HG02885 (cell line): ENCODE measurements at regions not wholly inside any gene's neighbourhood (a gene's known extent, or its start where the extent isn't known, plus 50 kb on each side); places are given as distances from the start of the nearest gene placed in this dataset.
"Not testable (repeated sequence)": the region's sequence is repeated elsewhere in the genome, so short reads cannot be mapped to it uniquely, and the experiment has no call there.

Experiments
- ATAC-seq: cut with Tn5 transposase; IDR thresholded peaks from one replicate; pipeline ENCODE4 v1.9.1; 2021; ENCODE audit warnings: mild to moderate bottlenecking; ENCODE audit not compliant: unreplicated experiment, poor library complexity

- ATAC-seq, result no peak
Observed at GRCh38 chr1:177650947-177651346, 318.9 kb downstream of the SEC16B start.

DNA sequence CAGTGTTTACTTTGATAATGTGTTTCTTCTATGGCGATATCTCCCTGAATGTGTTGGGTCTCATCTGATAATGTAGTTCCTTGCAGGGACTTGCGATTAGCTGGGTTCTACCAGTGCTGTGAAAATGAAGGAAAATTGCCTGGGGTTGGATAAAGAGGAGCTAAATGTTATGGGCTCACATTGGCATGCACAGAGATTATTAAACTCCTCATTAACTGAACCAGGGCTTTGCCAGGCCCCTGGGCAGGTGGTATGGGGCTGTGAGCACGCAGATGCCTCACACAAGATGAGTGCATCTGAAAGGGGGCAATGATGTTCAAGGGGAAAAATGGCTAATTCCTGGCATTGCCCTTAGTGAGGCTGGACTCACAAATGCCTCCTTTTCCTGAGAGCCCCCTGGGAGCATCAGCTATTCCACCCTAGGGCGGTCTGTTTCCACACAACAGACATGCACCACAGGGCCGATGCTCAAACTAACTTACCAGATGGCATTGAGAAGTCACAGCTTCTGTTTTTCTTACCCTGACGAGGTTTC is 321.1 kb downstream of the SEC16B start:
- ATAC-seq, result no peak

DNA sequence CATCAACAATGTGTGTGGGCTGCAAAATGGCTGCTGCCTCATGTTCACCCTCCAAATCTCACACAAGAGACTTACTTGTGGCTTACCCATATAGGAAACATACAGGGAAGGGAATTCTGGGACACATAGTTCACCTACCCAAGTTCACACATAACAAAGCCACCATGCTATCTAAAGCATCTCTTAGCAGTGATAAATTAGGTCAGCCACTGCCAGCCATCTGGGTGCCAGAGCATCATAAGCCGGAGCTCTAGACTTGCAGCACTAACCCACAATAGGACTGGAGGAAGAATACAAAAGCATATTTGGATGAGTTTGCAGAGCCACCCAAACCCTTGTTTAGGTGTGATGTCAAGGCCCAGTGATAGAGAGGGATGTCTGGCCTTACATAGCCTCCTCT is 321.7 kb downstream of the SEC16B start:
- ATAC-seq, result no peak

DNA sequence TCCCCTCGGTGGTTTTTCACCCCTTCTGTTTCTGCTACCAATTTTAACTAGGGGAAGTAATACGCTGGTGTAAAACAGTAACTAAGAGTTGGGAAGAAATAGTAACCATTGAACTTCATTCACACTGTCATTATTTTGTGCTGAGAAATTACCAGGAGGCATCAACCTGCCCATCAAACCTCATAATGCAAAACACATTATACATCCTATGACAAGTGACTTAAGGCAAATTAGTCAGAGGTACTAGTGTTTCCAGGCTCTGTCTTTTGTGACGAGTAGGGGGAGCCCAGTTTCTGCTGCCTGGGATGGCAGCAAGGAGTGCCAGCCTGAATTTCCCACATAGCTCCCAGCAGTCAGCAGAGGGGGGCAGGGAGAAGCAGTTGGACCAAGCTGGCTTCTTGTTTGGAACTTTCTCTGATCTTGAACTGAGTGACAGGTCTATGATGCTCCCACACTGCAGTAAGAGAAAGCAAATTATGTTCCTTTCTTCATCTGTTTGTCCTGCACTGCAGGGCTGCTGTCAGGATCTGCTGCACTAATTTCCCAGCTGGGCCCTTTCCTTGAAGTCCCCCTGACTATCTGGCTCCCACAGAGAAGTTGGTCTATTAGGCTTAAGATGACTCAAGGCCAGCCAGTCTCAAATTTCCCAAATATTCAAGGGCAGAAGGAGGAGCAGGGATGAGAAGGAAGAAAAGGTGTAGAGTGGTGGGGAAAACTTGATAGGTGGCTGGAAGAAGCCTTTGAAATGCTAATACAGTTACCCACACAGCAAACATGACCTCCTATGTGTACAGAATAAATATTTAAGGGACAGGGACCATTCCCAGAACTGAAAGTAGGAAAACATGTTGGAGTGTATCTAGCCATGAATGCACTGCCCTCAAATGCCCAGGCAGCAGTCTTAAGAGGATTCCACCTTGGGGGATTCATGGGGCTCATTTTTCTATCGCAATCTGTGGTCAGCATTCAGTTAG is 322.8 kb downstream of the SEC16B start:
- ATAC-seq, result no peak

GRCh38 chr1:177645491-177646190 is 324.2 kb downstream of the SEC16B start:
- no peak for ATAC-seq

DNA sequence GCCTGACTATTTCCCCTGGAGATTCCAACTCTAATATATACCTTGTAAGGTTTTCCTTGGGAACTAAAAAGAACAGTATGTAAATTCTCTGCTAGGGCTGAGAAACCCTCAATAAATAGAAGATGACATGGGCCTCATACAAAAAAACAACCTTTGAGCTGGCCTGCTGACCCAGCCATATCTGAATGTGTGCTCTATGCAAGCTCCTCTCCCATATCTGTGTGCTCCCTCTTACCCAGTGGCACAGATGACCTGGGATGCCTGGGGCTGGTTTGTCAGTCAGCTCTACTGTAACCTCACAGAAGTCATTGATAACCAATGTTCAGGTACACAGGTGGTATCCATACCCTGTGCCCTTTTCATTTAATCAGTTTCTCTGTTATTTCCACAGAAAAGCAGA is 329.2 kb downstream of the SEC16B start:
- ATAC-seq, result no peak

DNA sequence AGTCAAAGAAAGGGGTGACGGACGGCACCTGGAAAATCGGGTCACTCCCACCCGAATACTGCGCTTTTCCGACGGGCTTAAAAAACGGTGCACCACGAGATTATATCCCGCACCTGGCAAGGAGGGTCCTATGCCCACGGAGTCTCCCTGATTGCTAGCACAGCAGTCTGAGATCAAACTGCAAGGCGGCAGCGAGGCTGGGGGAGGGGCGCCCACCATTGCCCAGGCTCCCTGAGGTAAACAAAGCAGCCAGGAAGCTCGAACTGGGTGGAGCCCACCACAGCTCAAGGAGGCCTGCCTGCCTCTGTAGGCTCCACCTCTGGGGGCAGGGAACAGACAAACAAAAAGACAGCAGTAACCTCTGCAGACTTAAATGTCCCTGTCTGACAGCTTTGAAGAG is 335.7 kb downstream of the SEC16B start:
- not testable (repeated sequence) for ATAC-seq

- ATAC-seq, result no peak
Observed at GRCh38 chr1:177632923-177633615, 336.8 kb downstream of the SEC16B start.

- no peak for ATAC-seq
Observed at GRCh38 chr1:177631770-177632169, 338.1 kb downstream of the SEC16B start.

DNA sequence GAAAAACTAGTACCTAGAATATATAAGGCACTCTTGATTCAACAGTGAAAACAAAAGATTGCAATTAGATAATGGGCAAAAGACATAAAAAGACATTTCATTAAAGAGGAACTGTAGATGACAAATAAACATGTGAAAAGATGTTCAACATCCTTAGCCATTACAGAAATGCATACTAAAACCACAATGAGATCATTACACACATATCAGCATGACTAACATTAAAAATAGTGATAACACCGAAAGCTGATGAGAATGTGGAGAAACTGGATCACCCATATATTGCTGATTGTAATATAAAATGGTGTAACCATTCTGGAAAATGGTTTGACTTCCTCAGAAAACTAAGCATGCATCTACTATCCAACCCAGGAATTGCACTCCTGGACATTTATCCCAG is 340.3 kb downstream of the SEC16B start:
- no peak for ATAC-seq

DNA sequence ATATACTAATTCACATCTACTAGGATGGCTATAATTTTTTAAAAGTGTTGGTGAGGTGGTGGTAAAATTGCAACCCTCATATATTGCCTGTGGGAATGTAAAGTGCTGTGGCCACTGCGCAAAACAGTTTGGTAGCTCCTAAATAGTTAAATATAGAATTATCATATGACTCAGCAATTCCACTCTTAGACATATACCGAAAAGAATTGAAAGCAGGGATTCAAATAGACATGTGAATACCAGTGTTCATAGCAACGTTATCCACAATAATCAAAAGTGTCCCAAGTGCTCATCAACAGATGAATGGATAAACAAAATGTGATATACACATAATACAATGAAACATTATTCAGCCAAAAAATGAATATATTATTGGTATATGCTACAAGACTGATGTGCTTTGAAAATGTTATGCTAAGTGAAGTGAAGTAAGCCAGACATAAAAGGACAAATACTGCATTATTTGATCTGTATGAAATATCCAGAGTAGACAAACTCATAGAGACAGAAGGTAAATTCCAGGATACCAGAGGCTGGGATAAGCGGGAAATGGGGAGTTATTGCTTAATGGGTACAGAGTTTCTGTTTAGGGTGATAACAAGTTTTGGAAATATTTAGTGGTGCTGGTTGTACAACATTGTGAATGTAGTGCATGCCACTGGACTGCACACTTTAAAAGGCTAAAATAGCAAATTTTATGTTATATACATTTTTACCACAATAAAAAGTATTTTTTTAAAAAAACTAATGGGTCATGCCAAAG is 342.5 kb downstream of the SEC16B start:
- ATAC-seq, result no peak

GRCh38 chr1:177620636-177621190 is 349.1 kb downstream of the SEC16B start:
- ATAC-seq, result no peak

DNA sequence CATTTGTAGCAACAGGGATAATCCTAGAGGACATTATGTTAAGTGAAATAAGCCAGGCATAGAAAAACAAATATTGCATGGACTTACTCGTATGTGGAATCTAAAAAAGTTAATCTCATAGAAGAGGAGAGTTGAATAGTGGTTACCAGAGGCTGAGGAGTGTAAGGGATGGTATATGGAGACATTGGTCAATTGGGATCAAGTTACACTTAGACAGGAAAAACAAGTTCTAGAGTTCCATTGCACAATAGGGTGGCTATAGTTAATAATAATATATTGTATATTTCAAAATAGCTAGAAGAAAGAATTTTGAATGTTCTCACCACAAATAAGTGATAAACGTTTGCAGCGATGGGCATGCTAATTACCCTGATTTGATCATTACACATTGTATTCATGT is 354.6 kb downstream of the SEC16B start:
- ATAC-seq, result no peak

DNA sequence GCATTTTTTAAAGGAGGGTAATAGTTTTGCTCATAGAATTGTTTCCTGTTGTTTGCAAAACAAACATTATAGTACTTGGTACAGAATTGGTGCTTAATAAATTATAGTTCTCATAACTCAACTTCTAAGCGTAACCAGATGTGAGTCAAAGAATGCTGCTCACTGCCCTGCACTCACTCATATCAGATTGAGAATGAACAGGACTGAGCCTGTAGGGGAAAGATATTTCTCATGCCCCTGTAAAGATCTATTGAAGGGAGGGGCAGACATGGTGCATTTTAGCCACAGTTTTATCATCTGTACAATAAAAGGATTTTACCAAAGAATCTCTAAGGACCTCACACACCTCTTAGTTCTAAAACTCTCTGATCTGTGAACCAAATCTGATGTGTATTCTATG is 358.5 kb downstream of the SEC16B start:
- no peak for ATAC-seq

DNA sequence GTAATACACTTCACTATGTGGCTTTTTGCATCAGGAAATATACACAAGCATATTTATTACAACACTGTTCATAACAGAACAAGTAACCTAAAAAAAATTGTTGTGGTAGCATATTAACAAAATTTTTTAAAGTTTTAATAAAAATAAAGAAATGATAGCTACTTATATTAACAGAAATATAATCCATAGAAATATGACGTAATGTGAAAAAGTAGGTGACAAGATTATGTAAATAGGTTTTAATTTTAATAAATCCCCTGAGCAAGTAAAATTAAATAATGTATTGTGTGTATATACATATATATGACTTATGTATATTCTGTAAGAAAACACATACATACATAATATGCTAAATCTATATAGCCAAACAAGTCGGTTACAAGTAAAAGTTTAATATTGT is 359.9 kb downstream of the SEC16B start:
- ATAC-seq, result no peak

GRCh38 chr1:177600936-177601335 is 368.9 kb downstream of the SEC16B start:
- ATAC-seq, result no peak

- no peak for ATAC-seq
Observed at GRCh38 chr1:177600321-177600720, 369.5 kb downstream of the SEC16B start.

GRCh38 chr1:177597393-177597792 is 372.5 kb downstream of the SEC16B start:
- ATAC-seq, result no peak

DNA sequence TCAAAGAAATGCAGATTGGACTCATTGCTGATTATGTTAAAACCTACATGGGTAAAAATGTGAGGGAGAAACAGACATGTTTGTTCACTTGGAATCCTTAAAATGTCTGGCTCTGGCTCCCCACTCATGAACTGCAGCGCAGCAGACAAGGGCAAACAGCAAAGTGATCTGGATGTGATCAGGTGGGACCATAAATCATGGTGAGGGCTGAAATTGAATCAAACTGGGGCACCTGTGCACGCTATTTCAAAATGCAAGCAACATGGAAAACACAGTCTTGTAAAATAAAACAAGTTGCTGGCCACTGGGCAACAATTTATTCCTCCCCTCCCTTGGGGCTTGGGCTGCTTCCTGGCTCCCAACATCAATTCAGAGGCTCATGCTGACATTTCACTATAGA is 373.4 kb downstream of the SEC16B start:
- ATAC-seq, result no peak

DNA sequence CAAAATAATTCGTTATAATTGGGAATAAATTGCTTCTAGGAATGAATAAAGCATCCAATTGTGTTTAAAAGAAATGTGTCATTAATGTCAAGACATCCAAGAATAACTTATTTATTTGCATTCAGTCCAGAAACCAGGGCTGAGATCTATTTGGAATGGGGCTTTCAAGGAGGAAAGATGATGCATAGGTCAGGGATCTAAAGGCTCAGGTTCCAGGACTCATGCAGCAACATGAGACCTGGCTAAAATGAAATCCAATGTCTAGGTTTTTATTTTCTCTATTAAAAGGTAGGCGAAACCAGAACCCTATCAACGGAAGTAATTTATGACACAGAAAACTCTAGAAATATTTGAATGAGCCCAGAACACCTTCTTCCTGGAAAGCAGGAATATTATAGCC is 376.8 kb downstream of the SEC16B start:
- no peak for ATAC-seq
